Activated CD8-positive, alpha-beta T cell treated with anti-CD3 and anti-CD28 coated beads for 36 hours (primary cell): ENCODE measurements at regions not wholly inside any gene's neighbourhood (a gene's known extent, or its start where the extent isn't known, plus 50 kb on each side); places are given as distances from the start of the nearest gene placed in this dataset.

ENCODE experiments used
- ATAC-seq: fragments of 200-7000 bp; cut with Tn5 transposase; one replicate; pipeline ENCODE4 v1.10.0; 2021; ENCODE audit warnings: mild to moderate bottlenecking, moderate library complexity
- CTCF ChIA-PET: fragments of 350-600 bp; sonication (Branson Sonifier 250); formaldehyde crosslinking; loops from one replicate; lab custom pipeline; 2021; ENCODE audit warnings: antibody characterized with exemption; lab: Charles Lee
- POLR2A ChIA-PET: fragments of 350-600 bp; sonication (Branson Sonifier 250); formaldehyde crosslinking; loops from one replicate; lab custom pipeline; 2021; ENCODE audit warnings: antibody characterized with exemption; lab: Charles Lee
- DNase-seq: peaks from one replicate; pipeline ENCODE4 v3.0.0-alpha.2; 2020
- H3K27ac Mint-ChIP-seq: one replicate; pipeline ENCODE4 v1.8.0; 2021; ENCODE audit warnings: mild to moderate bottlenecking, mixed read lengths
- H3K27me3 Mint-ChIP-seq: one replicate; pipeline ENCODE4 v1.8.0; 2021; ENCODE audit warnings: mixed read lengths
- H3K36me3 Mint-ChIP-seq: one replicate; pipeline ENCODE4 v1.8.0; 2021; ENCODE audit warnings: low read depth, mixed read lengths
- H3K4me1 Mint-ChIP-seq: one replicate; pipeline ENCODE4 v1.8.0; 2021; ENCODE audit warnings: low read depth, mixed read lengths
- H3K4me3 Mint-ChIP-seq: one replicate; pipeline ENCODE4 v1.8.0; 2021; ENCODE audit warnings: mild to moderate bottlenecking, moderate library complexity, mixed read lengths
- H3K9me3 Mint-ChIP-seq: one replicate; pipeline ENCODE4 v1.8.0; 2021; ENCODE audit warnings: mixed read lengths
- CTCF ChIP-seq: fragments of 200-600 bp; IDR thresholded peaks from one replicate; pipeline ENCODE4 v1.8.0; 2022; ENCODE audit warnings: antibody characterized with exemption, mild to moderate bottlenecking
- intact Hi-C: fragments of 100-400 bp; cut with micrococcal nuclease; formaldehyde crosslinking; loops from one replicate; pipeline ENCODE4 v1.10.0; 2022

- no peaks in the 10 kb centered on the region for H3K9me3 Mint-ChIP-seq
- H3K36me3 Mint-ChIP-seq = no peaks in the 10 kb centered on the region
- peaks cover 3% of the 10 kb centered on the region for H3K4me1 Mint-ChIP-seq
- CTCF ChIA-PET = no interaction called here
- TF ChIP-seq CTCF = no peak
- POLR2A ChIA-PET = no interaction called here
- ATAC-seq = no peak
- no peak for DNase-seq
- no peak overlapping the region for H3K27ac Mint-ChIP-seq
- H3K4me3 Mint-ChIP-seq = no peak overlapping the region
- peaks cover 7% of the 10 kb centered on the region for H3K27me3 Mint-ChIP-seq
- intact Hi-C loops = no loop called here
Measured at GRCh38 chr2:239608723-239609122, 207.9 kb upstream of the HDAC4 start.

- Mint-ChIP-seq H3K9me3 (no peaks in the 10 kb centered on the region), H3K27me3 (peaks cover 7% of the 10 kb centered on the region), H3K4me1 (peaks cover 3% of the 10 kb centered on the region), H3K36me3 (no peaks in the 10 kb centered on the region), H3K4me3 (no peak overlapping the region), H3K27ac (no peak overlapping the region)
- ChIA-PET POLR2A (no interaction called here), CTCF (no interaction called here)
- ATAC-seq (no peak), DNase-seq (no peak)
- intact Hi-C loops = no loop called here
- no peak for TF ChIP-seq CTCF
Measured at GRCh38 chr2:239608260-239608659, 207.4 kb upstream of the HDAC4 start.

GRCh38 chr2:239607517-239608191 lies 206.8 kb upstream of the HDAC4 start:
- Mint-ChIP-seq H3K4me3 (no peak overlapping the region), H3K27ac (no peak overlapping the region), H3K36me3 (no peaks in the 10 kb centered on the region), H3K4me1 (peaks cover 3% of the 10 kb centered on the region), H3K27me3 (peaks cover 7% of the 10 kb centered on the region), H3K9me3 (no peaks in the 10 kb centered on the region)
- ChIA-PET POLR2A (no interaction called here), CTCF (no interaction called here)
- intact Hi-C loops = no loop called here
- DNase-seq (no peak), ATAC-seq (no peak)
- no peak for TF ChIP-seq CTCF

- intact Hi-C loops = no loop called here
- H3K36me3 Mint-ChIP-seq = no peaks in the 10 kb centered on the region
- peaks cover 7% of the 10 kb centered on the region for H3K27me3 Mint-ChIP-seq
- peaks cover 5% of the 10 kb centered on the region for H3K4me1 Mint-ChIP-seq
- no peak overlapping the region for H3K4me3 Mint-ChIP-seq
- no peak for TF ChIP-seq CTCF
- H3K9me3 Mint-ChIP-seq = no peaks in the 10 kb centered on the region
- no peak overlapping the region for H3K27ac Mint-ChIP-seq
- POLR2A ChIA-PET = no interaction called here
- ATAC-seq (no peak), DNase-seq (no peak)
- CTCF ChIA-PET = interaction anchor here (1.1 kb wide), 1 partner anchor 105 kb away, joined by 3 read pairs; no protein-coding TSS in a partner anchor
Measured at GRCh38 chr2:239606741-239607516, 206.1 kb upstream of the HDAC4 start.

- no peak for TF ChIP-seq CTCF
- H3K4me3 Mint-ChIP-seq = no peak overlapping the region
- H3K4me1 Mint-ChIP-seq = peaks cover 5% of the 10 kb centered on the region
- no peaks in the 10 kb centered on the region for H3K9me3 Mint-ChIP-seq
- CTCF ChIA-PET = interaction anchor here (1.1 kb wide), 1 partner anchor 104 kb away, joined by 3 read pairs; no protein-coding TSS in a partner anchor
- intact Hi-C loops = no loop called here
- H3K27me3 Mint-ChIP-seq = peaks cover 7% of the 10 kb centered on the region
- DNase-seq (no peak), ATAC-seq (no peak)
- no peak overlapping the region for H3K27ac Mint-ChIP-seq
- POLR2A ChIA-PET = no interaction called here
- no peaks in the 10 kb centered on the region for H3K36me3 Mint-ChIP-seq
Measured at GRCh38 chr2:239605976-239606375, 205.2 kb upstream of the HDAC4 start.
